OCI-LY3 (cell line): ENCODE measurements at regions not wholly inside any gene's neighbourhood (a gene's known extent, or its start where the extent isn't known, plus 50 kb on each side); places are given as distances from the start of the nearest gene placed in this dataset.

ENCODE experiments used
- EZH2phosphoT487 ChIP-seq: fragments of 200-600 bp; shearing (Covaris generic); IDR thresholded peaks from 2 replicates; pipeline ENCODE4 v1.6.1; 2018; ENCODE audit warnings: antibody characterized with exemption, mixed run types, low read depth
- TF ChIP-seq, protein P1 (sequence below): fragments of 200-600, 300-600 bp; sonication (generic); IDR thresholded peaks from 2 replicates; pipeline ENCODE4 v1.5.1; 2014; ENCODE audit warnings: antibody characterized with exemption, low read length, low read depth

DNA sequence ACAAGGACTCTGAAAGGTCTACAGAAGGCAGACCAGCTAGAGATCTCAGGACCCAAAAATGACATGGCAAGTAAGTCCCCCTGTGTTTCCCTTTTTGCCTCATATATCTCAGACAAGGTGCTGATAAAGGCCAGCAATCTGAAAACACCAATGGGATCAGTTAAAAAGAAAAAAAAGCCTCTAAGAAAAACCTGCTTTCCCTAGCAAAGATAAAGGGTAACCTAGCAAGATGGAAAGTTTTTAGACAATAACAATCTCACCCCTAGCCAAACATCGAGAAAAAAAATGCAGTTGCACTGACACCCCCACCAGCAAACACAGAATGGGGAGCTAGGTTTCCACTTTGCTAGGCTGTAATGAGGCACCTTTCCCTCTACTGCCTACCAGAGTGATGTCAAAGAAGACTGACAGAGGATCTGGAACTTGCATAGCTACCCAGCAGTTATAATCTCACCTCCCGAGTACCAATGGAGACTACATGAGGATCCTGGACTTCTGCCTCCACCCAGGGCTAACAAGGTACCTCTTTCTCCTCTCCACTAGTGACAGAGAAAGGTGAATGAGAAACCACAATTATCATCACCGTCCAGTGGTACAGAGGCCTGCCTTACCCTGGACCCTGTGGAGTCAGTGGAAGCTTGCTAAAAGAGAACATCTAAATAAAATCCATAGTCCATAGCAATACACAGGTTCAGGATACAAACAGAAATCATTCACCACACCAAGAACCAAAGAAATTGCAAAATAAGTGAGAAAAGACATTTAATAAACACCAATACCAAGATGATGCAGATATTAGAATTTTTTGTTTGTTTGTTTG, 240.8 kb downstream of the ARHGAP12 start:
- no peak for TF ChIP-seq EZH2phosphoT487
- TF ChIP-seq, protein P1, sequence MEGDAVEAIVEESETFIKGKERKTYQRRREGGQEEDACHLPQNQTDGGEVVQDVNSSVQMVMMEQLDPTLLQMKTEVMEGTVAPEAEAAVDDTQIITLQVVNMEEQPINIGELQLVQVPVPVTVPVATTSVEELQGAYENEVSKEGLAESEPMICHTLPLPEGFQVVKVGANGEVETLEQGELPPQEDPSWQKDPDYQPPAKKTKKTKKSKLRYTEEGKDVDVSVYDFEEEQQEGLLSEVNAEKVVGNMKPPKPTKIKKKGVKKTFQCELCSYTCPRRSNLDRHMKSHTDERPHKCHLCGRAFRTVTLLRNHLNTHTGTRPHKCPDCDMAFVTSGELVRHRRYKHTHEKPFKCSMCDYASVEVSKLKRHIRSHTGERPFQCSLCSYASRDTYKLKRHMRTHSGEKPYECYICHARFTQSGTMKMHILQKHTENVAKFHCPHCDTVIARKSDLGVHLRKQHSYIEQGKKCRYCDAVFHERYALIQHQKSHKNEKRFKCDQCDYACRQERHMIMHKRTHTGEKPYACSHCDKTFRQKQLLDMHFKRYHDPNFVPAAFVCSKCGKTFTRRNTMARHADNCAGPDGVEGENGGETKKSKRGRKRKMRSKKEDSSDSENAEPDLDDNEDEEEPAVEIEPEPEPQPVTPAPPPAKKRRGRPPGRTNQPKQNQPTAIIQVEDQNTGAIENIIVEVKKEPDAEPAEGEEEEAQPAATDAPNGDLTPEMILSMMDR = no peak
